Activated naive CD4-positive, alpha-beta T cell treated with anti-CD3 and anti-CD28 coated beads, Interleukin-2, amount 10 ng/mL, durations not matched to agents 7 days and 5 days (primary cell): ENCODE measurements at regions not wholly inside any gene's neighbourhood (a gene's known extent, or its start where the extent isn't known, plus 50 kb on each side); places are given as distances from the start of the nearest gene placed in this dataset.
"Not testable (repeated sequence)": the region's sequence is repeated elsewhere in the genome, so short reads cannot be mapped to it uniquely, and the experiment has no call there.

Experiments
- CTCF ChIA-PET: fragments of 350-600 bp; sonication (Branson Sonifier 250); formaldehyde crosslinking; loops from one replicate; lab custom pipeline; 2021; ENCODE audit warnings: antibody characterized with exemption; lab: Charles Lee
- DNase-seq: peaks from one replicate; pipeline ENCODE4 v3.0.0-alpha.2; 2020
- H3K27ac Mint-ChIP-seq: one replicate; pipeline ENCODE4 v1.8.0; 2021; ENCODE audit warnings: mild to moderate bottlenecking, moderate library complexity, mixed read lengths
- H3K27me3 Mint-ChIP-seq: one replicate; pipeline ENCODE4 v1.8.0; 2021; ENCODE audit warnings: mild to moderate bottlenecking, mixed read lengths
- H3K36me3 Mint-ChIP-seq: one replicate; pipeline ENCODE4 v1.8.0; 2021; ENCODE audit warnings: mixed read lengths
- H3K4me1 Mint-ChIP-seq: one replicate; pipeline ENCODE4 v1.8.0; 2021; ENCODE audit warnings: mixed read lengths
- H3K4me3 Mint-ChIP-seq: one replicate; pipeline ENCODE4 v1.8.0; 2021; ENCODE audit warnings: mild to moderate bottlenecking, moderate library complexity, mixed read lengths
- H3K9me3 Mint-ChIP-seq: one replicate; pipeline ENCODE4 v1.8.0; 2021; ENCODE audit warnings: mixed read lengths

DNA sequence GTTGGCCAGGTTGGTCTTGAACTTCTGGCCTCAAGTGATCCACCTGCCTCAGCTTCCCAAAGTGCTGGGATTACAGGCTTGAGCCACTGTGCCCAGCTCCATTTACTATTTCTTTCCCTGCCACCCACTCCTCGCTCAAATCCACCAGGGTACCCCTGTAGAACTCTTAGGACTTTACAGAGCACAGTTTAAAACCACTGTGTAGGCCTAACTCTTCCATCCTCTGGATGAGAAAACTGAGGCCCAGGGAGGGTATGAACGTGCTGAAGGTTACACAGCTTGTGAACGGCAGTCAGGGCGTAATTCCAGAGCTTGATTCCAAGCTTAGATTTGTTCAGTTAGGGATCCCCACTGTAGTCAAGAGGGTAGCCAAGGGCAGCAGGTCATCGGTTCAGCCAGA, 309.1 kb downstream of the GOLGA6L6 start:
- H3K36me3 Mint-ChIP-seq, H3K9me3 Mint-ChIP-seq, H3K4me1 Mint-ChIP-seq, H3K4me3 Mint-ChIP-seq, CTCF ChIA-PET, H3K27ac Mint-ChIP-seq, H3K27me3 Mint-ChIP-seq, DNase-seq: not testable (repeated sequence)

DNA sequence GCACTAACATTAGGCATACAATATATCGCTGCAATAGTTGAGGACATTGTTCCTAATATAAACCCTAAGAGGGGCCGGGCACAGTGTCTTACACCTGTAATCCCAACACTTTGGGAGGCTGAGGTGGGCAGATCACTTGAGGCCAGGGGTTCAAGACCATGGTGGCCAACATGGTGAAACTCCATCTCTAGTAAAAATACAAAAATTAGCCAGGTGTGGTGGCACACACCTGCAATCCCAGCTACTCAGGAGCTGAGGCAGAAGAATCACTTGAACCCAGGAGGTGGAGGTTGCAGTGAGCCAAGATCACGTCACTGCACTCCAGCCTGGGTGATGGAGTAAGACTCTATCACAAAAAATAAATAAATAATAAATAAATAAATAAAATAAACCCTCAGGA, 310.9 kb downstream of the GOLGA6L6 start:
- CTCF ChIA-PET, DNase-seq, H3K27me3 Mint-ChIP-seq, H3K4me1 Mint-ChIP-seq, H3K4me3 Mint-ChIP-seq, H3K9me3 Mint-ChIP-seq, H3K27ac Mint-ChIP-seq, H3K36me3 Mint-ChIP-seq: not testable (repeated sequence)

DNA sequence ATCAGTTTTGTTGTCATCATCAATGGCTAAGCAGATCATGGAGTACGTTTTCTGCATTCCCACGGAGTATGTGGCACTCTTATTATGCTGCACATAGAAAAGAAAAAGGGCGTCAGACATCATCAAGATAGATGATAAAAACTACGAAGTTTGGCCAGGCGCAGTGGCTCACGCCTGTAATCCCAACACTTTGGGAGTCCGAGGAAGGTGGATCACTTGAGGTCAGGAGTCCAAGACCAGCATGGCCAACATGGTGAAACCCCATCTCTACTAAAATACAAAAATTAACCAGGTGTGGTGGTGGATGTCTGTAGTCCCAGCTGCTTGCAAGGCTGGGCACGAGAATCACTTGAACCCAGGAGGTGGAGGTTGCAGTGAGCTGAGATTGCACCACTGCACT, 312.8 kb downstream of the GOLGA6L6 start:
- H3K9me3 Mint-ChIP-seq, DNase-seq, H3K4me3 Mint-ChIP-seq, H3K27me3 Mint-ChIP-seq, CTCF ChIA-PET, H3K36me3 Mint-ChIP-seq, H3K4me1 Mint-ChIP-seq, H3K27ac Mint-ChIP-seq: not testable (repeated sequence)

DNA sequence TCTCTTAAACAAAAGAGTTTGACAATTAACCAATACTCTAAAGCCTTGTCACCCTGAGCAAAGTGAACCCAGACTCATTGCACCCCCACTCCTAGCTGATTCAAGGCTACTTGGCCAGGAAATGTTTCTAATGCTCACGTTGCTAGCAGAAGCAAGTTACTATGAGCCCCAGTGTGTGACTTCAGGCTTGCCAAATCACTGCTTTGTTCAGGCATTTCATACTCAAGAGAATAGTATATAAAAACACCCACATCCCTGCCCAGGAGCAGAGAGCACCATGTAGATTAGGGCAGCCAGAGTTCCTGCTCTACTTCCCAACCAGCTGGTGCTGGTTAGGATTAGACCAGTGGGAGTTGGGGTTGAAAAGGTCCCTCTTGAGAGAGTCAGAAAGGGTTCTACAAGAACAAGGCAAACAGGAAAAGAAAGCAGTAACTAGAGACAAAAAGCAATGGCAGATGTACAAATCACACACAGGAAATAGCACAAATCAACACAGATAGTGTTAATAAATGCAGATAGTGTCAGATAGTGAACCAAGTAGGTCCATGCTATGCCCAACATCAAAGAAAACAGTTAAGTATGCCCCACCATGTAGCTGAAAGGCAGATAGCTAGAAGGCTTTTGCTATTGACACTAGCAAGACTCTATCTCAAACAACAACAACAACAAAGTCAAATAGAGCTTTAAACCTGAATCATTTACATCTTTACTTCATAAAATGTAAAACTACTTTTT, 314.3 kb downstream of the GOLGA6L6 start:
- DNase-seq, H3K27ac Mint-ChIP-seq, CTCF ChIA-PET, H3K9me3 Mint-ChIP-seq, H3K4me3 Mint-ChIP-seq, H3K27me3 Mint-ChIP-seq, H3K36me3 Mint-ChIP-seq, H3K4me1 Mint-ChIP-seq: not testable (repeated sequence)

DNA sequence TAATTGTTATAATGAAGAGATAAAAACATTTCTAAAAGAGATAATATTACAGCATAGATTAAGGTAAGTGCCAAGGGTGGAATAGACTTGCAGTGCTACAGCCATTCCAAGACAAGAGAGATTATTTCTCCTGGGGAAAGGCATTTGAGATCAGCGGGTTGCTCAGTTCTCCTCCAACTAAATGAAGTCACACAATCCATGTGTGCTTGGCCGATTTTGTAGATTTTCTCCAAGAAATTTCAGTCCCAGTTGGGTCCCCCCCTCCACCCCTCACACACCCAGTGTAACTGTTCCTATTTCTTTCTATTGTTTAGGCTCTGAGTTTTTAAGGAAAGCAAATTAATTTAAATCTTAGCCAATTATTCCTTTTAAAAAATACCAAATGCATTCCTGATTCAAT, 315.1 kb downstream of the GOLGA6L6 start:
- H3K4me3 Mint-ChIP-seq, H3K27me3 Mint-ChIP-seq, H3K36me3 Mint-ChIP-seq, DNase-seq, H3K27ac Mint-ChIP-seq, CTCF ChIA-PET, H3K4me1 Mint-ChIP-seq, H3K9me3 Mint-ChIP-seq: not testable (repeated sequence)

DNA sequence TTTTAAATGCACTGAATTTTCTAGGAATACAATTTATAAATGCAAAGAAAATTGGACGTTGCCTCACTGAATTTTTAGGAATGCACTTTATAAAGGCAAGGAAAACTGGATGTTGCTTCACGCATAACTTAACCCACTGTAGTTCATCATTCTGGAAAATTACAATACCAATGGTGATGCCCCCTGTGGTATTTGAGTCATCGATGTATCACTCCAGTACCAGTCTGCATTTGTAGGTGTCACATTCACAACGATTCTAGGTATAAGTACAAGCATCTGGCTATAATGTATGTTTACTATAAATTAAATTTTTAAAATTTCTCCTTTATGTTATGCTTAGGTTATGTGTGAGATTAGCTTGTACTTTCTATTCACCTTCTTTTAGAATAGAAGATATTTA, 320.5 kb downstream of the GOLGA6L6 start:
- H3K9me3 Mint-ChIP-seq, H3K4me3 Mint-ChIP-seq, H3K4me1 Mint-ChIP-seq, H3K27ac Mint-ChIP-seq, DNase-seq, H3K27me3 Mint-ChIP-seq, CTCF ChIA-PET, H3K36me3 Mint-ChIP-seq: not testable (repeated sequence)

DNA sequence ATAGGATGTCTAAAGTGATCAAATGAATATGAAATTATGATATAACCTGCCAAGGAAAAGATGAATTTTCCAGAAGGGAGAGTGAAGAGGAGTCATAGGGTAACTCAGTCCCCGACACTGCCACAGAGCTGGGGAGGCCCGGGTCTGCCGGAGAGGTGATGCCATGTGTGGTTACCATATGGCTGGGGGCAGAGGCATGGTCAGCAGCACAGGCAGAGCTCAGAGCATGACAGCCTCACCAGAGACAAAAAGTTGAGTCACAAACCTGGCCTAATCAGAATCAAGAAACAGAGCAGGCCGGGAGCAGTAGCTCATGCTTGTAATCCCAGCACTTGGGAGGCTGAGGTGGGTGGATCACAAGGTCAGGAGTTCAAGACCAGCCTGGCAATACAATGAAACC, 322.4 kb downstream of the GOLGA6L6 start:
- H3K27ac Mint-ChIP-seq, result not testable (repeated sequence)

DNA sequence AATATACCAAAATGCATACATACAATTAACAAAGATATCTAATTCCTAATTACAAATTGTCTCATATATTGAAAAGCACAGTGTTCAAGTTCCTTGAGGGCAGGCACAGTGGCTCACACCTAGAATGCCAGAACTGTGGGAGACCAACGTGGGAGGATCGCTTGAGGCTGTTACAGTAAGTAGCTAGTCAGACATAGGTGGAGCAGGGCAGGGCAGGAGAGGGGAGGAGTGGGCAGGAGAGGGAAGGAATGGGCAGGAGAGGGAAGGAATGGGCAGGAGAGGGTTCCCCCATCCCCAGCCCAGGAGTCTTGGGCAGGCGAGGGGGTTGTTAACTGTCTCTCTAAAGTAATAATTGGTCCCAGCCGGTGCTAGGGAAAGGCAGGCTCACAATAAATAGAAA, 325.9 kb downstream of the GOLGA6L6 start:
- H3K4me1 Mint-ChIP-seq, H3K4me3 Mint-ChIP-seq, CTCF ChIA-PET, H3K27ac Mint-ChIP-seq, H3K27me3 Mint-ChIP-seq, DNase-seq, H3K36me3 Mint-ChIP-seq, H3K9me3 Mint-ChIP-seq: not testable (repeated sequence)

More for the DNA sequence above, 322.4 kb downstream of the GOLGA6L6 start:
- H3K4me1 Mint-ChIP-seq, H3K36me3 Mint-ChIP-seq, H3K4me3 Mint-ChIP-seq, DNase-seq, H3K9me3 Mint-ChIP-seq, CTCF ChIA-PET, H3K27me3 Mint-ChIP-seq: not testable (repeated sequence)

DNA sequence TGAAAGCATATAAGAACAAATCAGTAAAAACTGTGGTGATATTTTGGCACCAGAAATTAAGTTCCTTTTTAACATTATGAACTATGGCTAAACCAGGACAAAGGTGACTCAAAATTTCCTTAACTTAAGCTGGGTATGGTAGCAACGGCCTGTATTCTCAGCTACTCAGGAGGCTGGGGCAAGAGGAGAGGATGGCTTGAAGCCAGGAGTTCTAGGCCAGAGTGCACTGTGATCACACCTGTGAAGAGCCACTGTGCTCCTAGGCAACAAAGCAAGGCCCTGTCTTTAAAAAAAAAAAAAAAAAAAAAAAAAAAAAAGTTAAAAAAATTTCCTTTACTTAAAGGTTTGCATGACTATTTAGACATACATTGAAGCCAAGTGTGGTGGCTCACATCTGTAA, 327.5 kb downstream of the GOLGA6L6 start:
- H3K27ac Mint-ChIP-seq, CTCF ChIA-PET, H3K27me3 Mint-ChIP-seq, H3K9me3 Mint-ChIP-seq, H3K4me3 Mint-ChIP-seq, H3K36me3 Mint-ChIP-seq, H3K4me1 Mint-ChIP-seq, DNase-seq: not testable (repeated sequence)

DNA sequence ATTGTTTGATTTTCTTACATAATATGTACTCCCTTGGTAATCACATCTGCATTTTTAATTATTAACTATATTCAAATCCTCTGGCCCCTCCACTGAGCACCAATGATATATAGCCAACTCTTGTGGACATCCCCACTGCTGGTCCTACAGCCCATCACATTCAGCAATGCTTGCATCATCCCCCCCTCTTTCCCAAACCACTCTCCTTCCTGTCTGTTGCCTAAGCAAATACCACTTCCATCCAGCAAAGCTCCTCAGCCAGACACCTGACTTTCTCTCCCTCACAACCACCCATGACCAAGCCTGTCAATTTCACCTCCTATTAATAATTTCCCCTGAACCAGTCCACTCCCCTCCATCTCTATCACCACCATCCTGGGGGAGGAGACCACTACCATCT, 330.1 kb downstream of the GOLGA6L6 start:
- H3K27me3 Mint-ChIP-seq, CTCF ChIA-PET, H3K4me1 Mint-ChIP-seq, H3K4me3 Mint-ChIP-seq, H3K9me3 Mint-ChIP-seq, H3K27ac Mint-ChIP-seq, DNase-seq, H3K36me3 Mint-ChIP-seq: not testable (repeated sequence)

DNA sequence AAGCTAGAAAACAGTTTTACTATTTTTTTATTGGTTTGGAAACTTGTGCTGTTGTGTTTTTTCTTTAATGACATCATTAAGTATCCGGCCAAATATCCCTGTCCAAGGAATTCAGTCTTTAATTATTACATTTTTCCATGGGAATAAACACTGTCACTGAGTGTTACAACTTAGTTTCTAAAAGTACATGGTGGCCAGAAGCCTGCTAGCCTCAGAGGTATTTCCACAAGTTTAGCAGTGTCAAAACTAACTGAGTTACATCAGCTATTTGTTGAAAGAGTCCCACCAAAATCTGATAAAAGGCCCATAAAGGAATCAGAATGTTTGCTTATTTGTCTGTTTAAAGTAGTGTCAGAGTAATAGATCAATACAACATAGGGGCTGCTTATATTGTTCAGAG, 331.6 kb downstream of the GOLGA6L6 start:
- H3K4me1 Mint-ChIP-seq, H3K9me3 Mint-ChIP-seq, H3K27ac Mint-ChIP-seq, H3K36me3 Mint-ChIP-seq, CTCF ChIA-PET, H3K27me3 Mint-ChIP-seq, DNase-seq, H3K4me3 Mint-ChIP-seq: not testable (repeated sequence)

DNA sequence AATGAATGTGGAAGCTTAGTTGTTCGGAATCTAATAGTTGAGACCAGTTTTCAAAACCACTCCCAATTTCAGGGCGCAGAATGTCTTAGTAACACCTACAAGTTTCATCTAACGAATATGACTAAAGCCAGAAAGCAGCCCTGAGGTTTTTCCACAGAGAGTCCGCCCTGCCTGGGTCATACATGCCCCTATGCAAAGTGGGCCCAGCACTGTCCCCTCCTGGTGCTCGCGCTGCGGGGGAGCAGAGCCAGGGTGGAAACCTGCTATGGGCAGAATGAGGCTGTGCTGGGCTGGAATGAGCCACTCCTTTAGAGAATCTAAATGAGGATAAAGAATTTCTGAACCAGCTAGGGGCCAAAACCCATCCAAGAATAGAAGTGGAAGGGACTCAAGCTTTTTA, 334.0 kb downstream of the GOLGA6L6 start:
- H3K27me3 Mint-ChIP-seq, H3K36me3 Mint-ChIP-seq, CTCF ChIA-PET, H3K4me1 Mint-ChIP-seq, H3K4me3 Mint-ChIP-seq, H3K27ac Mint-ChIP-seq, DNase-seq, H3K9me3 Mint-ChIP-seq: not testable (repeated sequence)

DNA sequence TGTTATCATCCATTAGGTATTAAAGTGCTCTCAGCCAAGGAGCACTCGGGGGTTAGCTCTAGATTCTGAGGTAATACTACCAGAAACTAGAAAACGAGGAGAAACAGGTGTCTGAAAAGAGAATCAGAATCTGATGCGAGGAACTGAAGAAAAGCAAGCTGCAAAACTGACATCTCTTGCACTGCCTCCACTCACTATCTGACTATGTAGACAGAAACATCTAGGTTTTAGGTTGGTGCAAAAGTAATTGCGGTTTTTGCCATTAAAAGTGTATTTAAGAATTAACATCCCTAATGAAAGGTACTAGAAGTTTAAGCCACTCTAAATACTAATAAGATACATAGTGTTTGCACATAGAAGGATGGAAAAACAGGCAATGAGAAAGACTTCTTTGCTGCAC, 334.4 kb downstream of the GOLGA6L6 start:
- DNase-seq, H3K4me1 Mint-ChIP-seq, H3K4me3 Mint-ChIP-seq, CTCF ChIA-PET, H3K36me3 Mint-ChIP-seq, H3K9me3 Mint-ChIP-seq, H3K27ac Mint-ChIP-seq, H3K27me3 Mint-ChIP-seq: not testable (repeated sequence)

DNA sequence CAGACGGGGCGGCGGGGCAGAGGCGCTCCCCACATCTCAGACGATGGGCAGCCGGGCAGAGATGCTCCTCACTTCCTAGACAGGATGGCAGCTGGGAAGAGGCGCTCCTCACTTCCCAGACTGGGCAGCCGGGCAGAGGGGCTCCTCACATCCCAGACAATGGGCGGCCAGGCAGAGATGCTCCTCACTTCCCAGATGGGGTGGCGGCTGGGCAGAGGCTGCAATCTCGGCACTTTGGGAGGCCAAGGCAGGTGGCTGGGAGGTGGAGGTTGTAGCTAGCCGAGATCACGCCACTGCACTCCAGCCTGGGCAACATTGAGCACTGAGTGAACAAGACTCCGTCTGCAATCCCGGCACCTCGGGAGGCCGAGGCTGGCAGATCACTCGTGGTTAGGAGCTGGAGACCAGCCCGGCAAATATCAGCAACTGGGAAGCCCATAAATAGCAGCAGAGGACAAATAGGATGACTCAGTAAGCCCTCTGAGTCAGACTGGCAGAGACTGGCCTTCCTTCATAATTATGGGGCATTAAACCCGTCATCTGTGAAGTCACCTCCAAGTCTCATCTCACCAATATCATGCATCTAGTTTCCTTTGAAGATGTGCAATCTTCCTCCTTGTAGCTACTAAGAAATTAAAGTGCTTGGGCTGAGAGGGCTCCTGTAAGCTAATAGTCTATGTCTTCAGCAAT, 337.3 kb downstream of the GOLGA6L6 start:
- H3K4me1 Mint-ChIP-seq, H3K27me3 Mint-ChIP-seq, H3K27ac Mint-ChIP-seq, CTCF ChIA-PET, H3K9me3 Mint-ChIP-seq, H3K4me3 Mint-ChIP-seq, H3K36me3 Mint-ChIP-seq, DNase-seq: not testable (repeated sequence)

DNA sequence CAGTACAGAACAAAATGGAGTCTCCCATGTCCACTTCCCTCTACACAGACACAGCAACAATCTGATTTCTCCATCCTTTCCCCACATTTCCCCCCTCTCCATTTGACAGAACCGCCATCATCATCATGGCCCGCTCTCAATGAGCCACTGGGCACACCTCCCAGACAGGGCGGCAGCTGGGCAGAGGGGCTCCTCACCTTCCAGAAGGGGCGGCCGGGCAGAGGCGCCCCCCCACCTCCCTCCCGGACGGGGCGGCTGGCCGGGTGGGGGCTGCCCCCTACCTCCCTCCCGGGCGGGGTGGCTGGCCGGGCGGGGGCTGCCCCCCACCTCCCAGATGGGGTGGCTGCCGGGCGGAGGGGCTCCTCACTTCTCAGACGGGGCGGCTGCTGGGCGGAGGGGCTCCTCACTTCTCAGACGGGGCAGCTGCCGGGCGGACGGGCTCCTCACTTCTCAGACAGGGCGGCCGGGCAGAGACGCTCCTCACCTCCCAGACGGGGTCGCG, 337.9 kb downstream of the GOLGA6L6 start:
- DNase-seq, H3K27me3 Mint-ChIP-seq, H3K9me3 Mint-ChIP-seq, H3K36me3 Mint-ChIP-seq, H3K4me3 Mint-ChIP-seq, H3K4me1 Mint-ChIP-seq, CTCF ChIA-PET, H3K27ac Mint-ChIP-seq: not testable (repeated sequence)
